ENCODE measurements at regions not wholly inside any gene's neighbourhood (a gene's known extent, or its start where the extent isn't known, plus 50 kb on each side); places are given as distances from the start of the nearest gene placed in this dataset.
A peak's percentile ranks its signal among the peaks of the same experiment; 100 is the strongest.

- Histone ChIP-seq H3K9me3 (no peaks in the 10 kb centered on the region), H3K4me3 (no peak overlapping the region), H3K4me1 (peaks cover 0 to 5% (median 0%) of the 10 kb centered on the region in 3 donors), H3K27me3 (peaks cover 0 to 6% (median 0%) of the 10 kb centered on the region in 4 donors), H3K36me3 (no peaks in the 10 kb centered on the region), H3K27ac (no peak overlapping the region)
- intact Hi-C loops (cut with DNase I), result no loop called here
- FAIRE-seq (no peak), DNase-seq (no peak), ATAC-seq (no peak)
- WGBS, 2 donors, result 74 to 86% methylated on average over 13 of the region's 13 CpGs
- no peak for TF ChIP-seq CTCF (IDR thresholded peaks at IDR 0.05)
Measured at GRCh38 chr17:77879226-77879895, 79.1 kb upstream of the TNRC6C start.

DNA sequence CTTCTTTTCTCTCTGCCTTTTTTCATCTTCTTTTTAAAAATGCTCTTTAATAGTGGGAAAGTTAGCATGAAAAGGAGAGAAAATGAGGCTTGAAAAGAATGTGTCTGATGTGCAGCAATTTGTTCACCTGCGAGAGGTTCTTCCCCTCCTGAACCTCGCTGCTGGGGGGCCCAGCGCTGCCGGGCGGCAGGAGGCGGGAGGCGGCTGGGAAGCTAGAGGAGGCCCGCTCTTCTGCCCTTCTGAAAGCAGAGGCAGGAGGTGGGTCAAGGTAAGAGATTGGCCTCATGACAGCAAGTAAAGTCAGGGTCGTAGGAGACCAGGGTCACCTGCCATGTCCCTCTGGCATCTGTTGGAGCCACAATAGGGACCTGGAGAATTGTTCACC is 78.6 kb upstream of the TNRC6C start:
- ATAC-seq, result no peak
- FAIRE-seq, result no peak
- H3K9me3 ChIP-seq, result no peaks in the 10 kb centered on the region
- TF ChIP-seq CTCF (IDR thresholded peaks at IDR 0.05), result no peak
- no peak overlapping the region for H3K27ac ChIP-seq
- peaks cover 0 to 6% (median 0%) of the 10 kb centered on the region in 4 donors for H3K27me3 ChIP-seq
- no peaks in the 10 kb centered on the region for H3K36me3 ChIP-seq
- H3K4me1 ChIP-seq, result peaks cover 0 to 5% (median 0%) of the 10 kb centered on the region in 3 donors
- DNase-seq, result no peak
- intact Hi-C loops (cut with DNase I), result no loop called here
- 84 to 89% methylated on average over 9 of the region's 9 CpGs for WGBS, 2 donors
- no peak overlapping the region for H3K4me3 ChIP-seq

DNA sequence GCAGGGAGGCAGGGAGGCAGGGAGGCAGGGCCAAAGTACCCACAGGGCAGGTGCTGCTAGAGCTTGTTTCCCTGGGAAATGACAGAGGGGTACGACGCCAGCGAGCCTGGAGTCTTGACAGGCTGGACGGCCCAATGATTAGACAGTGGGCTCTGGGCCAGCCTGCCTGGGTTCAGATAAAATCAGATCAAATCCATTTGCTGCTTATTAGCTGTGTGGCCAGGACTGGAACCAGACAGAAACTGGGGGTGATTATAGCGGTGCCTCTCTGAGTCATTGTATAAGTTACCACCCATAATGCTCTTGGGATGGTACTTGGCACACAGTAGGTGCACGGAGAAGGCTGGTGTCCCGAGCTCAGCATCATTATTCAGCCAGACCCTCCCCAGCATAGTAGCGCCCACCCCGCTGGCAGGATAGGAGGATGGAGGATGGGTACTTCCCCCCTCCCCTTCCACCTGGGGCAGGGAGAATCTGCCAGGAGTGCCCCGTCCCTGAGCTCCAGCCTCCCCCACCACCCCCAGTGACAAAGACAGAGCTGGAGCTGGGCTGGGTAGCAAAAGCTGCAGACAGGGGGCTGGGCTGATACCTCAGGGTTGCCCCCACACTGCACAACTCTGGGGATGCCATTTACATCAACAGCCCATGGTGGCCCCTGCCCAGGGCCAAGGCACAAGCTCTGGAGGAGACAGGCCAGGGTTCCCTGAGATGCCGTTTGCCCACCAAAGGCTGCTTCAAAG is 77.6 kb upstream of the TNRC6C start:
- FAIRE-seq, result no peak
- Histone ChIP-seq H3K4me1 (peaks cover 0 to 5% (median 0%) of the 10 kb centered on the region in 3 donors), H3K4me3 (no peak overlapping the region), H3K27ac (no peak overlapping the region), H3K9me3 (no peaks in the 10 kb centered on the region), H3K27me3 (peaks cover 0 to 6% (median 0%) of the 10 kb centered on the region in 4 donors), H3K36me3 (no peaks in the 10 kb centered on the region)
- TF ChIP-seq CTCF (IDR thresholded peaks at IDR 0.05), result no peak
- WGBS, 2 donors, result 48 to 56% methylated on average over 11 of the region's 11 CpGs
- no peak for ATAC-seq
- intact Hi-C loops (cut with DNase I), result no loop called here
- DNase-seq, result no peak

DNA sequence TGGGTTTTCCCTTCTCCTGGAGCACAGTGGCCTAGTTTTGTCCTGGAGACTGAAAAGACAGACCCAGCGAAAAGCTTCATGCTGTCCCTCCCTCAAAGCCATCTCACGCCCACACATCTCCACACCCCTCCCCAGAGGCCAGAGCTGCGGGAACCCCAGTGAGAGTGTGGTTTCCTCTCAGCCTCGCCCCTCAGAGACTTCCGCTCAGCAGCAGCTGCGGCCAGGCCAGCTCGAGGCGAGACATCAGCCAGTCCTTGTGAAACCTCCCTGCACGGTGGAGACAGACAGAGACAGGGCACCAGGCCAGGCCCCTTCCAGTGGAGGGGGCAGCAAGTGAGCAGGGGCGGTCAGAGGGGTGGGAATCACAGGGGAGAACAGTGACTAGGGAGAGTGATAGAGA is 77.0 kb upstream of the TNRC6C start:
- Histone ChIP-seq H3K36me3 (no peaks in the 10 kb centered on the region), H3K4me1 (peaks cover 0 to 5% (median 0%) of the 10 kb centered on the region in 3 donors), H3K4me3 (no peak overlapping the region), H3K27ac (no peak overlapping the region), H3K9me3 (no peaks in the 10 kb centered on the region), H3K27me3 (peaks cover 0 to 3% (median 0%) of the 10 kb centered on the region in 4 donors)
- DNase-seq (peak in 4 of 6 donors; percentile 25 to 66 (median 40)), ATAC-seq (peak in 3 of 4 donors; percentile 66 to 81 (median 75)), FAIRE-seq (no peak)
- 51 to 58% methylated on average over 10 of the region's 10 CpGs for WGBS, 2 donors
- intact Hi-C loops (cut with DNase I), result no loop called here
- TF ChIP-seq CTCF (IDR thresholded peaks at IDR 0.05), result no peak

GRCh38 chr17:77882040-77882439 is 76.5 kb upstream of the TNRC6C start:
- FAIRE-seq (no peak), ATAC-seq (no peak), DNase-seq (no peak)
- Histone ChIP-seq H3K4me3 (no peak overlapping the region), H3K27ac (peak overlapping the region in 2 of 4 donors; percentile 14 to 52), H3K36me3 (no peaks in the 10 kb centered on the region), H3K9me3 (no peaks in the 10 kb centered on the region), H3K4me1 (peaks cover 0 to 5% (median 0%) of the 10 kb centered on the region in 3 donors), H3K27me3 (peaks cover 0 to 3% (median 0%) of the 10 kb centered on the region in 4 donors)
- TF ChIP-seq CTCF (IDR thresholded peaks at IDR 0.05), result no peak
- 62 to 73% methylated on average over 4 of the region's 4 CpGs for WGBS, 2 donors
- intact Hi-C loops (cut with DNase I), result no loop called here

Measured in pancreas (tissue), 10 donors.